ENCODE measurements at regions not wholly inside any gene's neighbourhood (a gene's known extent, or its start where the extent isn't known, plus 50 kb on each side); places are given as distances from the start of the nearest gene placed in this dataset. TPM values are rescaled to one million over a fixed set of nuclear protein-coding genes. Genes with fewer than 3 reads are reported as not detected.
A peak's percentile ranks its signal among the peaks of the same experiment; 100 is the strongest.

- TF ChIP-seq ETS1 (conservative IDR thresholded peaks at IDR 0.05; ENCODE audit: control insufficient read depth, low read depth, low read length) (no peak), ZNF778 (CRISPR knock-in tag; IDR thresholded peaks at IDR 0.05) (no peak), TCFL5 (CRISPR knock-in tag; conservative IDR thresholded peaks at IDR 0.05) (no peak)
- TF ChIP-seq, protein P1, sequence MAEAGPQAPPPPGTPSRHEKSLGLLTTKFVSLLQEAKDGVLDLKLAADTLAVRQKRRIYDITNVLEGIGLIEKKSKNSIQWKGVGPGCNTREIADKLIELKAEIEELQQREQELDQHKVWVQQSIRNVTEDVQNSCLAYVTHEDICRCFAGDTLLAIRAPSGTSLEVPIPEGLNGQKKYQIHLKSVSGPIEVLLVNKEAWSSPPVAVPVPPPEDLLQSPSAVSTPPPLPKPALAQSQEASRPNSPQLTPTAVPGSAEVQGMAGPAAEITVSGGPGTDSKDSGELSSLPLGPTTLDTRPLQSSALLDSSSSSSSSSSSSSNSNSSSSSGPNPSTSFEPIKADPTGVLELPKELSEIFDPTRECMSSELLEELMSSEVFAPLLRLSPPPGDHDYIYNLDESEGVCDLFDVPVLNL (CRISPR knock-in tag; IDR thresholded peaks at IDR 0.05; ENCODE audit: low read depth) = no peak
These were observed 51.5 kb upstream of the NR3C1 start (continued) for GRCh38 chr5:143454936-143455516.

- Histone ChIP-seq H3K9ac (ENCODE audit: insufficient read depth in 1 of 2, low read depth in 2 of 2, low read length in 2 of 2) (no peak overlapping the region), H3K27ac (ENCODE audit: extremely low read depth, low read depth, low read length) (no peak overlapping the region), H3K4me2 (ENCODE audit: insufficient read depth, low read length) (no peak overlapping the region), H2AFZ (ENCODE audit: low read depth, low read length) (no peak overlapping the region), H3K9me1 (ENCODE audit: control insufficient read depth, insufficient read depth, low read length) (no peaks in the 10 kb centered on the region), H4K20me1 (replicated peaks; ENCODE audit: control insufficient read depth, insufficient read depth, low read length) (no peaks in the 10 kb centered on the region), H3K36me3 (ENCODE audit: control insufficient read depth, insufficient read depth, low read length) (no peaks in the 10 kb centered on the region), H3K4me3 (no peak overlapping the region), H3K79me2 (ENCODE audit: control insufficient read depth, insufficient read depth, low read length) (no peaks in the 10 kb centered on the region), H3K4me1 (replicated peaks in 1 of 2; ENCODE audit: control insufficient read depth in 2 of 2, insufficient read depth in 2 of 2, low read length in 2 of 2) (no peaks in the 10 kb centered on the region; a peak in 1 of 5 replicates), H3K27me3 (ENCODE audit: control insufficient read depth in 2 of 2, insufficient read depth in 2 of 2, low read length in 2 of 2) (peaks cover 0 to 13% of the 10 kb centered on the region in 2 experiments; a peak in 2 of 5 replicates), H3K9me3 (replicated peaks; ENCODE audit: control insufficient read depth, insufficient read depth, low read depth, low read length) (no peaks in the 10 kb centered on the region)
- WGBS (ENCODE audit: insufficient coverage, low coverage, missing lambda C conversion rate) = 0% methylated on average over 2 of the region's 2 CpGs
- in situ Hi-C loops (cut with MboI) = no loop called here
- ChIA-PET CTCF (ENCODE audit: low intra/inter-chr PET ratio) (no interaction called here), POLR2A (no interaction called here)
- FAIRE-seq (no peak), ATAC-seq (no peak), DNase-seq (ENCODE audit: extremely low read depth in 1 of 4, low spot score in 3 of 4) (no peak)
- no peak for TF ChIP-seq MYC (IDR thresholded peaks at IDR 0.05; ENCODE audit: low read depth, low read length)
- no peak for TF ChIP-seq MYC (CRISPR knock-in tag; IDR thresholded peaks at IDR 0.05; ENCODE audit: borderline replicate concordance, low read depth)
- no peak for TF ChIP-seq KLF1 (tag; IDR thresholded peaks at IDR 0.05)
- TF ChIP-seq EP400 (IDR thresholded peaks at IDR 0.05) = no peak
- TF ChIP-seq SPI1 (IDR thresholded peaks at IDR 0.05; ENCODE audit: borderline replicate concordance, low read depth, low read length) = peak; percentile 62; the same call in 1 of the 2 replicates
- BruUV-seq (replicated peaks) = no TSS peak
- intact Hi-C loops (cut with micrococcal nuclease) = no loop called here
These were observed 50.2 kb upstream of the NR3C1 start for GRCh38 chr5:143453720-143454119.

Small RNA genes in the stretch of these regions (microRNA-seq; reads per million reads assigned to microRNA genes)
- not detected for gene MIR5197 (ENCODE audit: borderline microRNAs expressed)

Small RNA genes in the stretch of these regions (small RNA-seq; reads per million reads assigned to genes)
- gene MIR5197 (not detected), gene RNU7-156P (not detected)

Measured in K562 (cell line).